GM21717 (cell line): ENCODE measurements at regions not wholly inside any gene's neighbourhood (a gene's known extent, or its start where the extent isn't known, plus 50 kb on each side); places are given as distances from the start of the nearest gene placed in this dataset.

Source experiments
- ATAC-seq: cut with Tn5 transposase; IDR thresholded peaks from one replicate; pipeline ENCODE4 v1.9.1; 2021; ENCODE audit warnings: mild to moderate bottlenecking, moderate library complexity; ENCODE audit not compliant: unreplicated experiment

- no peak for ATAC-seq
Measured at GRCh38 chr6:7042654-7043545, 64.9 kb upstream of the RREB1 start.

DNA sequence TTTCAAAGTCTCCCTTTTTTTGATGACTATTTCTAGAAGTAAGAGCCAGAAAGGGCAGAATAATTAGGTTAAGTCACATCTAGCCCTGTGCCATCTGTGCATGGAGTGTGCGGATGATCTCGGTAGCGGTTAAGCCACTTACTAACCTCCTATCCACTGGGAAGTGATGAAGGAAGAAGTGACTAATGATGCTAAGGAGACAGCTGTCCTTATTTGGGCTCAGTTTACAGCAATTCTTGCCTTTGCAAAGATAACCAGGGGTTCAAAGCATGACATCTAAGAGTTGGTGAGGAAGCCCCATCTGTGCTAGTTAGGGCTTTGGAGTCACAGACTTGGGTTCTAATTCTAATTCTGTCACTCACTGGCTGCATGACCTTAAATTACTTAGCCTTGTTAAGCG is 62.4 kb upstream of the RREB1 start:
- ATAC-seq, result no peak

DNA sequence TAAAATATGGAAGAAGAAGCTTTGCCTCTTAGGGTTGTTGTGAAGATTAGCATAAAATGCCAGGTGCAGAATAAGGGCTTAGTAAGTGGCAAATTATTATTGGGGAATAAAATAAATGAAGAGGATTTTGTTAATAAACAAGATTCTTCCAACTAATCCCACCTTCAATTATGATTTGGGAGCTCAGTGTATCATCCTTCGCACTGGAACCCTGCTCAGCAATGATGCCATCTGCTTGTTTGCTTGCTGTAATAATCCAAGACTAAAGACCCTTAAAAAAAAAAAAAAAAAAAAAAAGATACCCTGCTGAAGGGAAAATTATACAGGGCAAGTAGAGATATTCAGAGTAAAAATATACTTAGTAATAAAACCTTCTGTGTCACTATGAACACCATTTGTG is 62.0 kb upstream of the RREB1 start:
- no peak for ATAC-seq

- ATAC-seq, result no peak
Measured at GRCh38 chr6:7047128-7047527, 60.6 kb upstream of the RREB1 start.

DNA sequence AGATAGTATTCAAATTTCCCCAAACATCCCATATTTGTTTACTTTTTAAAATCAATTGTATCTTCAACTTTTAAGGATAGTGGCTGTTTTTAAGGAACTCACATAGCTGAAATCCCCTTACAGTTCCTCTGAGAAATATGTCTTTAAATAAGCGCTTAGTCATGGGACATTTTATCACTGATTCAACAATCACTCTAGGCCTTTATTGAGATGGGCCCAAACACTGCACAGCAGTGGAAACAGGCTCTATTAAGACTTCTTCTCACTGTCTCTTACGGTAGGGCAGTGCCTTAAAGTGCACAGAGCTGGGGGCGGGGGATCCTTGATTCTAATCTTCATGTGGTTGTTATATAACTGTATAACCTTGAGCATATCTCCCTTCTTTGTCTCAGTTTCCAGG is 59.8 kb upstream of the RREB1 start:
- no peak for ATAC-seq

DNA sequence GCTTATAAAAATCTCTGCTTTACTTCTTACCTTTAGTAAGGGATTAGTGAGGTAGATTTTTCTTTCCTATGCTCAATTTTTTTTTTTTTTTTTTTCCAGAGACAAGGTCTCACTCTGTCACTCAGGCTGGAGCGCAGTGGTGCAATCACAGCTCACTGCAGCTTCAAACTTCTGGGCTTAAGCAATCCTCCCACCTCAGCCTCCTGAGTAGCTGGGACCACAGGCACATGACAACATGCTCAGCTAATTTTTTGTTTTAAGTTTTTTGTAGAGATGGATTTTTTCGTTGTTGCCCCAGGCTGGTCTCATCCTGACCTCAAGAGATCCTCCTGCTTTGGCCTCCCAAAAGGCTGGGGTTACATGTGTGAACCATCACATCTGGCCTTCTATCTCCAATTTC is 58.9 kb upstream of the RREB1 start:
- no peak for ATAC-seq

DNA sequence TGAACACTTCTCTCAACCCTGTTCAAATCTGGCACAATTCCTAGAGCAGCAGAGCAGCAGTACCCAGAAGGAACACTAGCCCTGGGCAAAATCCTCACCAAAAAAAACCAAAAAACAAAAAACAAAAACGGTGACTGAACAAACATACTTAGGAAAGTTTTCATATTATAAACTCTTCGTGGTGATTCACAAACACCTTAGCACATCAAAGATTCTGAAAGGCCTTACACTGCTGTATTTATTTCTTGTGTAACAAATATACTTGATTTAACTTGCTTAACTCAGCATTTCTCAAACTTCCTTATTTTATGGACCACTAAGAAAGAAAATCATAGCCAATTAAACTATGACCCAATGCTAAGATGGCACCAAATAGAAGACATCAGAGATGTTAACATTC is 57.8 kb upstream of the RREB1 start:
- ATAC-seq, result no peak

- ATAC-seq, result no peak
Measured at GRCh38 chr6:7050872-7051779, 56.6 kb upstream of the RREB1 start.

GRCh38 chr6:7051780-7052442 is 55.9 kb upstream of the RREB1 start:
- no peak for ATAC-seq

DNA sequence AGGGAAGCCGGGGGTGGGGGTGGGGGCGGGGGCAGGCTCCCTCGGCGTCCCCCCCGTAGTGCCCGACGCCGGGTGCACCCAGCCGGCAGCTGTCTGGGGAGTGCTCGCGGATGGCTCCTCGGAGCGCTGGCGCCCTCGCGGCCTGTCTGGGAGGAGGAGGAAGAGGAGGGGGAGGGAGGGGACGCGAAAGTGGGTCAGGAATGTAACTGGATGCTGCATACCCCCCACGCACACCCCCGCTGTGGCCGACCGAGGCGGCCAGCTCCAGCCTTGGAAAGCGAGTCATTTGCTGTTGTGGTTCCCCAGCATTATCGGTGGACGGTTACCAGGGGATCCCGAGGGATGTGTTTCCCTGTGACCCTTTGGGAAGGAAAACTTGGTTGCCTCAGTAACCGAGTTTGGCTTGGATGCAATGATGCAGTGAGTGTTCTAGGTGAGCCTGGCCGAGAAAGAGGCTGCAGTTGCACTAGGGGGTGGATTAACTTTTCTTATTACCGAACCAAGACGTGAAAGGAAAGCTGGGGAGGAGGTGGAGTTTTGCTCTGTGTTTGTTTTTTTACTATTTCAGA is 55.2 kb upstream of the RREB1 start:
- no peak for ATAC-seq

GRCh38 chr6:7053125-7053774 is 54.5 kb upstream of the RREB1 start:
- no peak for ATAC-seq
